Uterus (tissue), 2 donors: ENCODE measurements at regions not wholly inside any gene's neighbourhood (a gene's known extent, or its start where the extent isn't known, plus 50 kb on each side); places are given as distances from the start of the nearest gene placed in this dataset.

Experiments used
- CTCF ChIP-seq, 4 experiments: fragments of 200-600 bp in 2 of 4; fragments of 450-650 bp in 2 of 4; sonication (generic) in 2 of 4; IDR thresholded peaks; one replicate each; pipeline ENCODE4 v1.5.1; 2016 to 2019; ENCODE audit warnings: antibody characterized with exemption in 4 of 4, mild to moderate bottlenecking in 2 of 4, moderate library complexity in 1 of 4
- POLR2A ChIP-seq, 2 donors: fragments of 450-650 bp; IDR thresholded peaks; one replicate each; pipeline ENCODE4 v1.6.1; 2016; ENCODE audit warnings: antibody characterized with exemption in 2 of 2, mild to moderate bottlenecking in 1 of 2, moderate library complexity in 1 of 2

- TF ChIP-seq CTCF (IDR thresholded peaks at IDR 0.05), result no peak
- no peak for TF ChIP-seq POLR2A (IDR thresholded peaks at IDR 0.05)
Observed at GRCh38 chr5:88108490-88109279, 160.0 kb downstream of the TMEM161B start.
